Right forelimb (tissue), 1 donor: ENCODE measurements at regions not wholly inside any gene's neighbourhood (a gene's known extent, or its start where the extent isn't known, plus 50 kb on each side); places are given as distances from the start of the nearest gene placed in this dataset.

Experiments used
- DNase-seq: peaks from one replicate; pipeline ENCODE4 v3.0.0-alpha.2; 2018

DNA sequence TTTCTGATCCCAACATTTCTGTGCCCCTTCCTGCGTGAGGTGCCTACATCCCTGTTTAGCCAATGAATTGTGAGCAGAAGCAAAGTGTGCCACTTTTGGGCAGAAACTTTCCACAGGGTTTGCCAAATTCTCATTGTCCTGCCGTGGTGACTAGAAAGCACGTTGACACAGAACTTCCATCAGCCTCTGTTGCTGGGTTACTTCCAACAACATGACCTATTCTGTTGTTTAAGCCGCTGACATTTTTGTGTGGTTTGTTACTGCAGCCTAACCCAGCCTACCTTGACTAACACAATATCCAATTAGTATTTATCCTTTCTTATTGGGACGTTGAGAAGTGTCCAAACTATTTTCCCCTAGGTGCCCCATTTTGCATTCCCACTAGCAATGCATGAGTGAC, 136.8 kb downstream of the URB2 start:
- DNase-seq, result no peak

GRCh38 chr1:229768232-229768631, 142.2 kb downstream of the URB2 start:
- no peak for DNase-seq

DNA sequence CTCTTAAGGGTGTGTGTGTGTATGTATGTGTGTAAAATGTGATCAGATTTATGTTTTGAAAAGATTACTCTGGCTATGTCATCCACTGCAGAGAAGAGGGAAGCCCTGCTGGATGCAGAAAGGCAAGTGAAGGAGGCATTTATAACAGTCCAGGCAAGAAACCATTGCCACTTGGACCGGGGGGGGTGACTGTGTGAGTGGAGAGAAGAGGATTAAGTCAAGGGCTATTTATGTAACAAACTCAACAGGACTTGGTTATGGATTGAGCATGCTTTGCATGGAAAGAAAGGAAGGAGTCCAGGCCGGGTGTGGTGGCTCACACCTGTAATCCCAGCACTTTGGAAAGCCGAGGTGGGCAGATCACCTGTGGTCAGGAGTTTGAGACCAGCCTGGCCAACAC, 143.0 kb downstream of the URB2 start:
- no peak for DNase-seq

DNA sequence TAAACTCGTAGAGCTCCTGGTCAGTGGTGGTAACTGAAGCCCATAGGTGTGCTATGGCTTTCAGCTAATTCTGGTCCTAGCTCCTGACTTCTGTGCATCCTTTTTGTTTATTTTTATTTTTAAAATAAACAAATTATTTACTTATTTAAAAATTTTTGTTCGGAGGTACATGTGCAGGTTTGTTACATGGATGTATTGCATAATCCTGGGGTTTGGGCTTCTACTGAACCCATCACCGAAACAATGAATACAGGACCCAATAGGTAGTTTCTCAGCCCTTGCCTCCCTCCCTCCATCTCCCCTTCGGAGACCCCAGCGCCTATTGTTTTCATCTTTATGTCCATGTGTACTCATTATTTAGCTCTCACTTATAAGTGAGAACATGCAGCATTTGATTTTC, 143.8 kb downstream of the URB2 start:
- DNase-seq, result no peak

DNA sequence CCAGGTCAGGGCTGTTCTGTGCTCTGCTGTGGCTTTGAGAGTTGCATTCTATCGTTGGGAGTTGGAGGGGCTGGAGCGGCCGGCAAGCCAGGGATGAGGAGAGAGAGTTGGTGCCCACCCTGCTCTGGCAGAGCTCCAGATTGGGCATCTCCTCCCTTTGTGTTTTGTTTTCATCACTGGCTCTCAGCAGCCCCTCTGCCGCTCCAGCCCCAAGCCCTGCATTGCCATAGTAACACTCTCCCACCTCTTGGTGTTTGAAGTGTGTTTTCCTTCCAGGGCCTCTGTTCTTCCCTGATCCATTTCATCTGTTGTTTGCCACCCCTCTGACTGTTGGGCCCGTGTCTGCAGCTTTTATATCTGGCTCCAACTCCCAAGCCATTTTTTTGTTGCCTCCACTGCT, 152.7 kb downstream of the URB2 start:
- DNase-seq, result no peak

DNA sequence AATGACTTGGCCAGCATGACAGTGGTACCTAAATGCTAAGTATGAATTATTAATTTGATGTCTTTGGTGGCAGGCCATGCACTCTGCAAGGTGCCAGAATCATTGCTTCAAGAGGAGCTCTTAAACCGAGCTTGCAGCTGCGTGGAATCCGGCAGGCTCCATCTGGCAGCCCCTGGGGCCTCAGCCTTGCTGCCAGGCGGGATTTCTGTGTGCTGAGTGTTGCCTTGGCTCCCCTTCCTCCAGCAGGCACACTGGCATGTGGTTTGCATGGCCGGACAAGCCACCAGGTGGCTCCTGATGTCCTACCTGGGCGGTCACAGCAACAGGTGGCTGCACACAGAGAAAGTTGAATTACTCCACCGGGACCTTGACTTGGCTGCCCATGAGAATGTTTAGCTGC, 155.4 kb downstream of the URB2 start:
- DNase-seq, result peak; percentile 59

DNA sequence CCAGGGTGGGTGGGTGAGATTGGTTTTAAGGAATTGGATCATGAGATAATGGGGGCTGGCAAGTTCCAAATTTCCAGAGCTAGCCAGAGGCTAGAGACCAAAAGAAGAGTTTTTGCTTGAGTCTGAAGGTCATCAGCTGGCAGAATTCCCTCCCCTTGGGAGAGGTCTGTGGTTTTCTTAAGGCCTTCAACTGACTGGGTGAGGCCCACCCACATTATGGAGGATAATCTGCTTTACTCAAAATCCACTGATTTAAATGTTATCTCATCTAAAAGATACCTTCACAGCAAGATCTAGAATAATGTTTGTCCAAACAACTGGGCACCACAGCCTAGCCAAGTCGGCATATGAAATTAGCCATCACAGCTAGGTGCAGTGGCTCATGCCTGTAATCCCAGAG, 156.4 kb downstream of the URB2 start:
- no peak for DNase-seq

DNA sequence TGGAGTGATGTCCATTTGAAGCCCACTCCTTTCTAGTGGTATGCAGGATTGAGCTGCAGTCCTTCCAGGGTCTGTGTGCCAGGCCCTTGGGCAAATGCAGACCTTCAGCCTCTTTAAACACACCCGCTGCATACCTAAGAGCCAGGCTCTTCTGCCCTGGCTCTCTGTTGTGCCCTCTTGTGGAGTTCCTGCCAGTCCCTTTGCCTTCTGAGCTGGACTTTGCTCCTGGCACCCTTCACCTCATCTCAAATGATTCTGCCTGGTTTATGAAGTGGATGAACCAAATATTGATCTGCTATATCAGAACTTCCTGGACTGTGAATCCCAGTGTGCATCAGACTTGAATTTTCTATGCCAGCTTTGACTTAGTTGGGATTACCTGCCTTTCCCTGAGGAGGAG, 158.8 kb downstream of the URB2 start:
- no peak for DNase-seq

DNA sequence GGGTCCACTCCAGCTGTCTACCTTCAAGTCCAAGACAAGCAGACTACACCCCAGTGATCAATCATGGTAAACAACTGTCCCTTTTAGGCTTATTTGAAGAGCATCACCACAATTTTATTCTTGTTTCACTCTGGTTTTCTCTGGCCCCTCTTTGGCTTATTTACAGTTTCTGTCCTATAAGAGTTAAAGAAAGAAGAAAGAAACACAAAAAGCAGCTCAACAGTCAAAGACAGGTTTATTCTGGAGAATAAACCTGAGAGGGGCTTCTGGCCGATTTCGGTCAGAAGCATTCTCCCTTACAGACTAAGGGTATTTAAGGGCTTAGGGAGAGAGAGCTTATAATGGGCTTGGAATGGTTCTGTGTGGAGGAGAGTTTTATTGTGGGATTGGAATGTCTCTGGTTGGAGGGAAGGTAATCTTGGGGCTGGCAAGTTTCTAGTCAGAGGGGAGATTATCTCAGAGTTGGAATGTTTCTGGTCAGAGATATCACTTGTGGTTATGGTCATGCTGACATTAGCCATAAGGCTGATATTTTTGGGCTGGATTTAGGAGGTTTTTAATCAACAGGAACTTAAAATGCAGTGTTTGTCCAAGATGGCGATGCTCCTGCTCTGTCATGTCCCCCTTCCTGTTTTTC, 161.0 kb downstream of the URB2 start:
- no peak for DNase-seq

DNA sequence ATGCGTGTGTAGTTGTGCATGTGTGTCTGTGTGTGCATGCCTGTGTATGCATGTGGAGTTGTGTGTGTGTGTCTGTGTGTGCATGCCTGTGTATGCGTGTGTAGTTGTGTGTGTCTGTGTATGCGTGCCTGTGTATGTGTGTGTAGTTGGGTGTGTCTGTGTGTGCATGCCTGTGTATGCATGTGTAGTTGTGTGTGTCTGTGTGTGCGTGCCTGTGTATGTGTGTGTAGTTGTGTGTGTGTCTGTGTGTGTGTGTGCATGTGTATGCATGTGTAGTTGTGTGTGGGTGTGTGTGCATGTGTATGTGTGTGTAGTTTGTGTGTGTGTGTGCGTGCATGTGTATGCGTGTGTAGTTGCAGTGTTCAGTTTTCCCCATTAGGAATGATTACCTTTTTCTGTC, 162.0 kb downstream of the URB2 start:
- DNase-seq, result no peak

GRCh38 chr1:229792012-229792975, 166.2 kb downstream of the URB2 start:
- DNase-seq, result no peak

DNA sequence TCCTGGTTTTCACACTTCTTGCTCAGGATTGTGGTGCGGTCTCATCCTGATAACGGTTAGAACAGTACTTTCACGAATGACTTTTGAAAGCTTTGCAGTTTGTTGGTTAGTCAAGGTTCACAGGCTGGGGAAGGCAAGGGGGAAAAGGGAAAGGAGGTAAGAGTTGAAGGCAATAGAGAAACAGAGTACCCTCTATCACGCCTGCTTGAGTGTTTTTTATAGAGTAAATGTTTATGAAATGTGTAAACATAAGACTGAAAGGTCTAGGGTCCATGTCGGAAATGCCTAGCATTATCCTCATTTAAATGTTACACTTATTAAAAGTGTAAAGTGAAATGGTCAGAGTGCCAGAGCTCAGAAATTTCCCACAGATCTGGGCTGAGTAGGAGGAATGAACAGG, 167.4 kb downstream of the URB2 start:
- no peak for DNase-seq

DNA sequence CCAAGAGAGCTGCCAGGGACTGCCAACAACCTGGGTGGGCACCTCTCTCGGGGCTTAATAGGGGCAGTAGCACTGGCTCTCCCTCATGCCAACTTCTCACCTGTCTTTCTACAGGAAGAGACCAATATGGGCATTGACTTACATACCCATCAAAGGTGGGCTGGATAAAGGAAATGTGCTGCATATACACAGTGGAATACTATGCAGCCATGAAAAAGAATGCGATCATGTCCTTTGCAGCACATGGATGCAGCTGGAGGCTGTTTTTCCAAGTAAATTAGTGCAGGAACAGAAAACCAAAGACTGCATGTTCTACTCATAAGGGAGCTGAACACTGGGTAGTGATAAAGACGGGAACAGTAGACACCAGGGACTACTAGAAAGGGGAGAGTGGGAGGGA, 172.5 kb downstream of the URB2 start:
- DNase-seq, result no peak

DNA sequence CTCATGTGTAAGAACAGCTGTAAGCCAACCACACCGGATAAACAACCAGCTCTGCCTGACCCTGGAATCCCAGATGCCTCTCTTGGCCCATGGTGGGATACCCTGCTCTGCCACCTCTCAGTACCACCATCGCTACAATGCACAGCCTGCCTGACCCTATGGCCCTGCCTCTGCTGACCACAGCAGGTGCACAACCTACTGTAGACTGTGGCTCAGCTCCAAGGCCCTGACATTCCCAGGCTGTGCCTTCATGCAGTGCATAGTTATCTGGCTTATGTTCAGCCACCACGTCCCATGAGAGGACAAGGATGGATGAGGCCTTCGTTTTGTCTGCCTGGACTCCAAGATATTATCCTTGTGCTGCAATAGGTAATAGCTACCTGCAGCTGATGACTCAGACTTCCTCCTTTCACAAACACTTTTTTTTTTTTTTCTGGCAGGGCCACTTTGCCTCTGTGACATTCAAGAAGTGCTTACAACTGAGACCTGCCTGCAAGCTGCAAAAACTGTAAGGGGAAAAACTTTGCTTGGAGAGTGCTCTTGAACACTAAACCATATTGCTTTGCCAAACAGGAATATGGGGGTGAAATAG, 177.7 kb downstream of the URB2 start:
- DNase-seq, result no peak

DNA sequence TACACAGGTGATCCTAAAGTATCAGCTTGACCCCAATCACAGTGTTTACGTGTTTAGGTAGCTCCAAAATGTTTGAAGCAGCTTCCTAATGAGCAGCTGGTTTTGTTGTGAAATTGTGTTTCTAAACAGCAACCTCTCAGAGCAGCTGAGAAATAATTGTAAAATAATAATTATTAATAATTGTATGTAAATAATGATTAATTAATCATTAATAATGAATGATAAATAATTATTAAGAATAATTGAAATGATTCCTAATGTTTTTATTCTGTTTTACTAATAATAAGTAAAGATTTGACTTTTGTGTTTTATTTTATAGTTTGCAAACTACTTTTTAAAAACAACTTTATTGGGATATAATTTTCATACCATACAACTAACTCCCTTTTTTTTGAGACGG, 182.2 kb downstream of the URB2 start:
- DNase-seq, result no peak

- no peak for DNase-seq
Observed at GRCh38 chr1:229810140-229810539, 184.1 kb downstream of the URB2 start.

GRCh38 chr1:229810961-229811360, 184.9 kb downstream of the URB2 start:
- DNase-seq, result no peak

- no peak for DNase-seq
Observed at GRCh38 chr1:229812148-229812547, 186.1 kb downstream of the URB2 start.

DNA sequence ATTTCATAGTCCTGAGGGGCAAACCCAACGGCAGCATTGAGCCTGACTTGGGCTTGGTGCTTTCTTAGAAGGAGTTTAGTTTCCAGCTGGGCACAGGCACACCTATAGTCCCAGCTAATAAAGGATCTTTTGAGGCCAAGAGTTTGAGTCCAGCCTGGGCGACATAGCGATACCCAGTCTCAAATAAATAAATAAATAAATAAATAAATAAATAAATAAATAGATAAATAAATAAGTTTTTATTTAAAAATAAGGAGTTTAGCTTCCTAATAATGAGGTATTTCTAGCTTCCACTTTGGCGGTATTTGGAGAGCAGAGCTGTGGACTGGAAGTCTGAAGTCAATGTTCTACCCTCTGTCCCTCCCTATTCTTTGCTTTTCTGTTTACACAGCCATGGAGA, 186.6 kb downstream of the URB2 start:
- DNase-seq, result no peak

DNA sequence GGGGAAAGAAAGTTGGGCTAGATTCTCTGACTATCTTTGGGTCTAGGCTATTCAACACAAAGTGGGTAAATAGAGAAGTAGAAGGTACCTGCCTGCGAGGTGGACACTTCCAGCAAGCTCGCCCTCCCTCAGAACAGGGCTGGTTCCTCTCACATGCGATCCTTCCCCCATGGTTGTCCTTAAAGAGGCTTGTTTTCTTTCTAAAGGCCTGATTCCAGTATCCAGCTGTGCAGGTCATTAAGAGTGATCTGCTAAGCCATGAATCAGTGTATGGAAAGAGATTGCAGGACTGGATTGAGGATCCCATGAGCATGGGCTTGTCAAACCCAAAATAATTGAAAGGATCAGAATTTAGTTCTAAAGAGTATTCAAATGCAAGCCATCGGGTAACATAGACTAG, 189.0 kb downstream of the URB2 start:
- no peak for DNase-seq

GRCh38 chr1:229815961-229816360, 189.9 kb downstream of the URB2 start:
- no peak for DNase-seq

DNA sequence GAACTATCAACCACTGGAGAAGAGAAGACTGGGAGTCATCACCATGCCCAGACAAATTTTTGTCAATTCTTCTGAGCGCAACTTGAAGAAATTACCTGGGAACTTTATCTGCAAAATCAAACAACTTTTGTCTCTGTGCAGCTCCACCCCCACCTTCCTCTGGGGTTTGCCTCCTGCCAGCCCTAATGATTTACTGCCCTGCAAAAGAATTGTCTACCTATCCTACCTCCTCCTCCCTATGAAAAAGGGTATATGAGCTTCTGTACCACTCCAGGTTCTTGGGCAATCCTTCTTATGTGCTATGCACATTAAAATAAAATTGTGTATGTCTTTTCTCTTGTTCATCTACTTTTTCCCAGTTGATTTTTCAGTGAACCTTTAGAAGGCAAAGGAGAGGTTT, 191.9 kb downstream of the URB2 start:
- no peak for DNase-seq

DNA sequence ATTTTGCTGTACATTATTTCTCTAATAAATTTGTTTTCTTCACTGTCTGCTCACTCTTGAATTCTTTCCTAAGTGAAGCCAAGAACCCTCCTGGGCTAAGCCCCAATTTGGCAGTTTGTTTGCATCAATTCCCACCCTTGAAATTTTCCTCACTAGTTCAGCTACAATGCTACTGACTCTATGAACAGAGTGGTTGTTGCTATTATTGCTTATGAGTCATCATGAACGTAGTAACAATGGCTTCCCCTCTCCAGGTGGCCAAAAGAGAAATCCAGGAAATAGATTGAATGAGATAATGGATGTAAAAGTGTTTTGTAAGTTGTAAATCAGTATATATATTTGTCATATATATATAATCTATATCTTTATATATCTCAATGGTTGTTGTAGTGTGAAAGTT, 193.0 kb downstream of the URB2 start:
- DNase-seq, result no peak

GRCh38 chr1:229822026-229822425, 196.0 kb downstream of the URB2 start:
- no peak for DNase-seq
